ENCODE measurements at regions not wholly inside any gene's neighbourhood (a gene's known extent, or its start where the extent isn't known, plus 50 kb on each side); places are given as distances from the start of the nearest gene placed in this dataset.

DNA sequence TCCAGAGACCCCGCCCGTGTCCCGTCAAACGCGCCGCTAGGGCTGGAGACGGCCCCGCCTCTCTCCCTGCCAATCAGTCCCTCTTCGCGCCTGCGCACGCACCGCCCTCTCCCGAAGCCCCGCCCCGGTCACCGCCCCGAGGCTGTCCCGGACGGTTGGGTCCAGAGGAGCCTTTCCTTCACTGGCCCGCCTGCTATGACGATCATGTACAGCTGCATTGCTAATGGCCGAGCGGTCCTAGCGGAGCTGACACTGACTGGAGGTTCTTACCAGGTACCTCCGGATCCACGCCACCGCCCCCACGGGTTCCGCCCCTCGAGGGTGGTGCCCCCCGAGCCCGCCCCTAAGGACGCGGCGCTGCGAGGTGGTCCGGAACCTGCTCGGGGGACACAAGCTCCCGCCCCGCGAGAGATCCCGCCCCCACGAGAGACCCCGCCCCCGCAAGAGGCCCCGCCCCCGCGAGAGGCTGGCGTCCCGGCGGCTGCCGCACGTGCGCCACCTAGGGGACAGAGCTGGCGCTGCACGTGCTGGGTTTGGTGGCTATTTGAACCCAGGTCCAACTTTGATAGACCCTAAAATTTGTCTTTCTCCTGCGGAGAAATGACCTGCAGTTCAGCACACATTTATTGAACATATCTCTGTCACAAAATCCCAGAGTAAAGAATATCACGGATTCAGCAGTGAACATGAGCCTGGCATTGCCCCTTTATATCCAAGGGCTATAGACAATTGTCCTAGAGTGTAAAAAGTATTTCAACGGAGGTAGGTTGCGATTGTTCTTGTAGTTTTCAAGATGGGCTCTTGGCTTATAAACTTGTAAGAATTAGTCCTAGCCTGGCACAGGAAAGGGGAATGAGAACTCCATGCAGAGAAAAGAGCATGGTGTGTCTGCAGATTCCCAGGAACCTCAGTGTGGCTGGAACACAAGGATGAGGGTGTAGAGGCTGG is 88.7 kb downstream of the HNRNPD start (continued):
- TF ChIP-seq CTCF (IDR thresholded peaks at IDR 0.05; ENCODE audit: control extremely low read depth in 1 of 3, insufficient read depth in 1 of 3, low read depth in 1 of 3, low read length in 3 of 3) (peak; percentile 66 to 92 (median 72)), SRF (IDR thresholded peaks at IDR 0.05; ENCODE audit: low read depth, low read length) (no peak), RXRA (IDR thresholded peaks at IDR 0.05; ENCODE audit: insufficient read depth, low read depth, low read length) (no peak), NANOG (IDR thresholded peaks at IDR 0.05; ENCODE audit: insufficient read depth, low read depth, low read length, poor library complexity, severe bottlenecking) (peak; percentile 15), ASH2L (IDR thresholded peaks at IDR 0.05; ENCODE audit: low read length) (peak; percentile 60), TEAD4 (IDR thresholded peaks at IDR 0.05; ENCODE audit: low read depth, low read length) (0 out of 2 replicates have a peak, but pooled peaks have one; percentile 10), TAF1 (IDR thresholded peaks at IDR 0.05; ENCODE audit: low read depth, low read length) (peak; percentile 64), CREB1 (IDR thresholded peaks at IDR 0.05) (peak; percentile 87), SP1 (IDR thresholded peaks at IDR 0.05; ENCODE audit: low read depth, low read length) (peak; percentile 65), BACH1 (IDR thresholded peaks at IDR 0.05; ENCODE audit: low read length) (peak; percentile 65; the same call in 1 of the 2 replicates), SIRT6 (IDR thresholded peaks at IDR 0.05; ENCODE audit: low read length) (no peak), SP4 (IDR thresholded peaks at IDR 0.05; ENCODE audit: low read length) (peak; percentile 80), NRF1 (IDR thresholded peaks at IDR 0.05; ENCODE audit: low read depth, low read length) (peak; percentile 87)
- TF ChIP-seq, protein P1, sequence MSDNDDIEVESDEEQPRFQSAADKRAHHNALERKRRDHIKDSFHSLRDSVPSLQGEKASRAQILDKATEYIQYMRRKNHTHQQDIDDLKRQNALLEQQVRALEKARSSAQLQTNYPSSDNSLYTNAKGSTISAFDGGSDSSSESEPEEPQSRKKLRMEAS (IDR thresholded peaks at IDR 0.05) = peak; percentile 85

All from H1 (cell line).